G401.6 (cell line): ENCODE measurements at regions not wholly inside any gene's neighbourhood (a gene's known extent, or its start where the extent isn't known, plus 50 kb on each side); places are given as distances from the start of the nearest gene placed in this dataset.
"Not testable (repeated sequence)": the region's sequence is repeated elsewhere in the genome, so short reads cannot be mapped to it uniquely, and the experiment has no call there.

Experiments used
- FAIRE-seq: peaks from 2 replicates; lab custom pipeline; 2012; peaks lifted over from hg19 to GRCh38; lab: Jason Lieb, UNC

GRCh38 chr21:25531538-25532250, 75.6 kb downstream of the MRPL39 start:
- not testable (repeated sequence) for FAIRE-seq

DNA sequence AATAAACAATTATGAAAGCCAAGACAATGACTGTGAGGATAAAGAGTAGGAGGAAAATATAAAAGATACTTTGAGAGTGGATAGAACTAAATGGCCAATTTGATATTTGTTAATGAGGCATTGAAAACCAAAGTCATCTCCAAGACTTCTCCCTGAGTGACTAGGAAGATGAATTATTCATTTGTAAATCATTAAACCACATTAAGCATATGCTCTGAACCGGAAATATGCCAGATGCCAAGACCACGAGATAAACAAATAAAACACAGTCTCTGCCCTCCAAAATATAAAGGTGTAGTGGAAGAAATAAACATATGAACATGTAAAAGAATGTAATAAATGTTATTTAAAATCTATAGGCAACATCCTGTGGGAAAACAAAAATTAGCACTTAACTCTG, 78.8 kb downstream of the MRPL39 start:
- FAIRE-seq = no peak

- no peak for FAIRE-seq
Measured at GRCh38 chr21:25518491-25518911, 88.8 kb downstream of the MRPL39 start.

DNA sequence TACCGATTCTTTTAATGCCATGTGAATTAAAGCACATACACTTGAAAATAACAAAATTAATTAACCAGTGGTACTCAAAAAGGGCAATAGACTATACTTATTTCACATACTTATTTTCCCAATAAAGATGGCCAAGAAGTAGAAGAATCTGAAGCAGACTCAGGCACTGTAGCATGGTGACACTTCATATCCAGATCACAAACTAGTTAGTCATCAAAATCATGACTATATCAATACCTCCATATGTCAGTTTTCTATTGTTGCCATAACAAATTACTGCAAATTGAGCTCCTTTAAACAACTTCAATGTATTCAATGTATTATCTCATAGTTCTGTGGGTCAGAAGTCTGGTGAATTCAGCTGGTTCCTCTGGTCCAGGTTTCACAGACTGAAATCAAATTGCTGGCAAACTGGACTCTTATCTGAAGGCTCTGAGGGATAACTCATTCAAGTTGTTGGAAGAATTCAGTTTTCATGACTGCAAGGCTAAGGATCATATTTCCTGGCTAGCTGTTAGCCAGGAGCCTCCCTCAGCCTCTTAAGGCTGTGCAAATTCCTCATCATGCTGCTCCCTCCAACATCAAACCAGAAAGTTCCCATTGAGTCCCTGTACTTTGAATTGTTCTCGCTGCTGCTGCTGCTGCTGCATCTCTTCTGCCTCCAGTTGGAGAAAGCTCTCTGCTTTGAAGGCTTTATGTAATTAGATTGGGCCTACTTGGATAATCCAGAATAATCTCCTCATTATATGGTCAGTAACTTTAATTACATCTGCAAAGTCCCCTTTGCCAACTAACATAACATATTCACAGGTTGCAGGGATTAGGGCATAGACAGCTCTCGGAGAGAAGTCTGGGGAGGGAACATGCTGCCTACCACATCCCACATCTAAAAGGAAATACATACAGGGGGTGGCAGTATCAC, 91.5 kb downstream of the MRPL39 start:
- no peak for FAIRE-seq

- FAIRE-seq = no peak
Measured at GRCh38 chr21:25513810-25514209, 93.5 kb downstream of the MRPL39 start.

DNA sequence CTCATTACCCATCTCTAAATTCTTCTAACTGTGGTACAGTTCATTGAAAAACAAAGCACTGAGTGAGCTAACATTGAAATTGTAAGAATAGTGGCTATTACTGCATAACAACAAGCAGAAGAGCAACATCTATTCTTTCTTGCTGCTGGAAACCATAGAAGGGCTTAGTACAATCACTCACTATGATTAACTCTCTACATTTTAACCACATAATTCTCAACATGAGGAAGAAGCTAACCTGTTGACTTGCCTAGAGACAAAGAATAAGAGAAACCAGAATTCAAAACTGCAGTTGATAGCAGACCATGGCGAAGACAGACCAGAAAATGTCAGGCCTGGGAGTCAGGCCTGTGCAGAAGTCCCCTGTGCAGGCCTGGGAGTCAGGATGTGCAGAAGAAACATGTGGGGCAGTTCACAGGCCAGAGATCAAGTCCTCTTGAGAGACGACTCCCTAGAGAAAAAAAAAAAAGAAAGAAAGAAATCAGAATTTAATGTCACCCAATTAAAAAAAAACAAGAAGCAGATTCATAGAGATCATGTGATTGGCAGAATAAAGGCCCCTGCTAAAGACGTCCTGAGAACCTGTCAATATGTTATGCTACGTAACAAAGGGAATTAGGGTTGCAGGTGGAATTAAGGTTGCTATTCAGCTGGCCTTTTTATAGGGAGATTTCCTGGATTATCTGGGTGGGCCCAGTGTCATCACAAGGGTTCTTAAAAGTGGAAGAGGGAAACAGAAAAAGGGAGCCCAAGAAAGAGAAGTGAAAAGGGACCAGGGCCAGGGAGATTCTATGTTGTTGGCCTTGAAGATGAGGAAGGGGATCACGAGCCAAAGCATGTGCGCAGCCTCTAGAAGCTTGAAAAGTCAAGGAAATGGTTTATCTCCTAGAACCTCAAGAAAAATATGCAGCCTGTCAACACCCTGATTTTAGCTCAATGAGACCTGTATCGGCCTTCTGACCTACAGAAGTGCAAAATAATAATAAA, 94.9 kb downstream of the MRPL39 start:
- FAIRE-seq = no peak

- no peak for FAIRE-seq
Measured at GRCh38 chr21:25509862-25510261, 97.4 kb downstream of the MRPL39 start.

- FAIRE-seq = no peak
Measured at GRCh38 chr21:25508364-25508763, 98.9 kb downstream of the MRPL39 start.

DNA sequence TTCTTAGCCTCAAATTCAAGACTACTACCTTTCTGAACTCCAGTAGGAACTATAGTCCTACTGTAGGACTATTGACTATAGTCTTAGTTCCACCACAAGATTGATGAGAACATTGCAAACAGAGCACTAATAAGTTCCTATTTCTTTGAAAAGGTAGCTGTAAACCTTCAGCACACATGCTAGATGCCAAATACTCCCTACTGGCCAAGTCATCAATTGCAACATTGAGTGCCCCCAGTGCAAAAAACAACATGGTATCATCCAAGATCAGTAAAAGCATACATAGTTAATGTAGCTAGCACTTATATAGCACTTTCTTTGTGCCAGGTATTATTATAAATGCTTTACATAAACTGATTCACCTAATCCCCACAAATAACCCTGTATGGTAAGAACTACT, 99.8 kb downstream of the MRPL39 start:
- no peak for FAIRE-seq

DNA sequence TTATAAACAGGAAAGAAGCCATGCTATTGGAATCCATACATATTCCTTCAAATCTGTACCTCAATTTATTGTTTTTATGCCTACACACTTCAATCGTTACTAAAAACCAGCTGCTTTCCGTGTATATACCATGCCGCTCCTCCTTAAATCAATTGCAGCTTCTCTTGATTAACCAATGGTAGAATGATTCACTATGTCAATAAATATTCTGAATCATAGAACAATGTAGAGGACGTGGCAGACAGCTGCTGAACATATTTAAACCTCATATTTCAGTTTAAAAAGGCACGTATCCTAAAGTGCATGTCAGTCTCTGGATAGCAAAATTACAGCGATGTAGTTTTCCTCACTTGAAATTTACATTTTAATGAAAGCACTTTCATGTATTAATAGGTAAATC, 100.4 kb downstream of the MRPL39 start:
- FAIRE-seq = no peak

DNA sequence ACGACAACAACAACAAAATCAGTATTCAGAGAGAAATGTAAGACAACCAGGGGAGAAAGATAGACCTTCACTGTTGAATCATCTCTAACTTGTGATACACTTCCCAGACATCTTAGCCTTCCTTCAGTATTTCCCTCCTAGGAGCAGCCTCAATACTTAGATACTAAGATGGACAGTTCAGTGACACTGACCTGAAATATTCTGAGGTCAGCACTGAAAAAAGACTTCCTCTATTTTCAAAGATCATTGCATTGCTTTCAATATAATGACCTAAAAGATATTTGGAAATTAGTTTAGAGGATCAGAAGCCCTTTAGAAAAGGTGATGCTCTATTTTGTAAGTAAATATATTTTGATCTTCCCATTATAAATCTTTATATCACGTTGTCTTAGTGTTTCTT, 101.0 kb downstream of the MRPL39 start:
- FAIRE-seq = no peak

DNA sequence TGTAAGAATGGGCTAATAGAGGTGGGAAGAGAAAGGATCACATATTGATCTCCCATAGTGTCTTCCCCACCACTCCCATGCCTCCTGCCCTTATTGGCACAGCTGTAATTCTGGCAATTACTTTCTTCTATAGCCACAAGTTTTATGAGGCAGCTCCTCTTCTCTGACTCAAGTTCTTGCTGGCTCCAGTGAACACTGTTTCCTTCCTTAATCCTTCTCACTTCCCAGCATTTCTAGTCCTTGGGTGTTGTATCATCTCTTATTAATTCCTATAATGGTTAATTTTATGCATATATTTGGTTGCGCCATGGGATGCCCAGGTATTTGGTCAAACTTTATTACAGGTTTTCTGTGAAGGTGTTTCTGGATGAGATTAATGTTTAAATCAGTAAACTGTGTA, 103.3 kb downstream of the MRPL39 start:
- no peak for FAIRE-seq

GRCh38 chr21:25501996-25502665, 105.2 kb downstream of the MRPL39 start:
- FAIRE-seq = no peak

DNA sequence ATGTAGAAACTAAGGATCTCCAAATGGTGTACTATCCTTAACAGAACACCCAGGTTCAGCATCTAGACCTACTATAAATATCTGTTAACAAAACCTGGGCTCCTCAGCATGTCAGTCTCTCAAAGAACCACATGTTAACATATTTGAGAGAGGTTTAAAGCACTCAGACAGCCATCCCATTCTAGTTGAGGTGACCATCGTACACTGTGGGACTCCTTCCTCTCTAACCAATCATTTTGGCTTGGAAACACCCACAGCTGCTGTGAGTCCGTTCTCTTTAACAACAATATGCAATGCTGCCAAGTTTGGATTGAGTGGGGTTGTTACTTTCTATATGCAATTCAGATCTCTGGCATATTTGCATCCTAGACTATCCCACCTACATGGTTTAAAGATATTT, 105.8 kb downstream of the MRPL39 start:
- no peak for FAIRE-seq

GRCh38 chr21:25500598-25500997, 106.7 kb downstream of the MRPL39 start:
- FAIRE-seq = no peak

DNA sequence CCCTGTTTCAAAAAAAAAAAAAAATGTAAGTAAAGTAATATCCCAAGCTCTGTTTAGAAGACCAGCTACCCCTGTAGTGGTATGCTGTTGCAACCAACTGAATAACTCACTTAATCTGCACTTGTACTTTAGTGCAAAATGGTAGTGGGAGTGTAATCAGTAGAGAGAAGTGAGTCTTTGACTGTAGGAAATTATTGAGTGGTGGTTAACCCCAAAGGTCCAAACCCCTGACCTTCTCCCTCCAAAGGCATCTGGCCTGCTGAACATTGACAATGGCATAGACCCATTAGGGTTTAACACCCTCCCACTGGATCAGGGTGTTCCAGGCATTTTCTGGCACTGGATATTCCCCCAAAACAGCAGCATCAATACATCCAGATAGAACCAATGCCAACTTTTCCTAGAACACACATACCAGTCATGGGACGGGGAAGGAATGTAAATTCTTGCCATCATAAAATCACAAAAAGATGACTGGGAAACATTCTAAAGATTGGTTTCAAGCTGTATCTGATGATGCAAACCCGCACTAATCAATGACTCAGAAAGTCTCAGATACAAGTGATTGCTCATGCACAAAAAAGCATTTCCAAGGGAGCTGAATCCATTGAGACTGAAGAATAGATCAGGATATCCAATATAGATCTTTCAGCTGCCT, 110.3 kb downstream of the MRPL39 start:
- FAIRE-seq = no peak

GRCh38 chr21:25494804-25495203, 112.5 kb downstream of the MRPL39 start:
- no peak for FAIRE-seq

- FAIRE-seq = no peak
Measured at GRCh38 chr21:25493722-25494121, 113.6 kb downstream of the MRPL39 start.

- no peak for FAIRE-seq
Measured at GRCh38 chr21:25491267-25491666, 116.0 kb downstream of the MRPL39 start.

DNA sequence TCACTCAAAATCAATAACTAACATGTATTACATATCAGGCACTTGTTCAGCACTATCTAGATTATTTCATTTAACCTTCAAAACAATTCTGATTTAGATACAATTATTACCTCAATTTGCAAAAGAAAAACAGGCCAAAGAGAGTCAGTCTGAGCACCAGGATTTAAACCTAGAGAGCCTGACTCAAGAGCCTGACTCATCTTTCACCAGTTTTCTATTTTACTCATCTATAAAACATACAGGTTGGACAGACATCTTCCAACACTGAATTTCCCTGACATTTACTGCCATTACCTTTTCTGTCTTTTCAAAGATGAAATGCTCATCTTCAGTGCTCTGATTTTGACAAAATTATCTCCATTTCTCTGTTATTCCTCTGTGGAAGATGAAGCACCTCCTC, 116.5 kb downstream of the MRPL39 start:
- FAIRE-seq = no peak

- no peak for FAIRE-seq
Measured at GRCh38 chr21:25489673-25490072, 117.6 kb downstream of the MRPL39 start.
